NCI-H2196 treated with DMSO at 0.1 percent for 48 hours (cell line): ENCODE measurements at regions not wholly inside any gene's neighbourhood (a gene's known extent, or its start where the extent isn't known, plus 50 kb on each side); places are given as distances from the start of the nearest gene placed in this dataset.
"Not testable (repeated sequence)": the region's sequence is repeated elsewhere in the genome, so short reads cannot be mapped to it uniquely, and the experiment has no call there.

Source experiments
- DNase-seq: peaks from one replicate; lab custom pipeline; 2025; ENCODE audit not compliant: unreplicated experiment; lab: John Stamatoyannopoulos, UW

DNA sequence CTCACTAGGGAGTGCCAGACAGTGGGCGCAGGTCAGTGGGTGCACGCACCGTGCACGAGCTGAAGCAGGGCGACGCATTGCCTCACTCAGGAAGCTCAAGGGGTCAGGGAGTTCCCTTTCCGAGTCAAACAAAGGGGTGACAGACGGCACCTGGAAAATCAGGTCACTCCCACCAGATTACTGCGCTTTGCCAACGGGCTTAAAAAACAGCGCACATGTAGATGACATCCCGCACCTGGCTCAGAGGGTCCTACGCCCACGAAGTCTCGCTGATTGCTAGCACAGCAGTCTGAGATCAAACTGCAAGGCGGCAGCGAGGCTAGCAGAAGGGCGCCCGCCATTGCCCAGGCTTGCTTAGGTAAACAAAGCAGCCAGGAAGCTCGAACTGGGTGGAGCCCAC, 428.5 kb upstream of the SLC39A10 start:
- not testable (repeated sequence) for DNase-seq

- DNase-seq = no peak
Measured at GRCh38 chr2:195214072-195214471, 443.0 kb upstream of the SLC39A10 start.

- no peak for DNase-seq
Measured at GRCh38 chr2:195212586-195212985, 444.4 kb upstream of the SLC39A10 start.

- no peak for DNase-seq
Measured at GRCh38 chr2:195202163-195202845, 454.7 kb upstream of the SLC39A10 start.

DNA sequence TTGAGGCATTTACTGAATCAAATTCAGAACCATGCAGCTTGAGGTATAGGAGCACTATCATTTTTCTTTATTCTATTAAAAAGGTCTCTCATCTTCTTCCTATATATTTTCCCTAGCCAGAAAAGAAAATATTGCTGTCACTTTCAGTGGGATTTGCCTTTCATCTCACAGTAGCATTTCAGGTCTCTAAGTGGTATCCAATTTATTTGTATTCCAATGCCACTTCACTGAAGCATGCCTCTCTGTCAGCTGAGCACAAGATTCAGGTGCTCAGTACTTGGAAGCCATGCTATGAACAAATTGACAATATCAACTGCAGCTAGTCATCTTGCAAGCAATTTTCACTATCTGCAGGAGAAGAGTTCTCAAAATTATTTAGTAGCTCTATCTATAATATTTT, 457.2 kb upstream of the SLC39A10 start:
- no peak for DNase-seq

GRCh38 chr2:195181059-195181705, 475.8 kb upstream of the SLC39A10 start:
- DNase-seq = no peak

DNA sequence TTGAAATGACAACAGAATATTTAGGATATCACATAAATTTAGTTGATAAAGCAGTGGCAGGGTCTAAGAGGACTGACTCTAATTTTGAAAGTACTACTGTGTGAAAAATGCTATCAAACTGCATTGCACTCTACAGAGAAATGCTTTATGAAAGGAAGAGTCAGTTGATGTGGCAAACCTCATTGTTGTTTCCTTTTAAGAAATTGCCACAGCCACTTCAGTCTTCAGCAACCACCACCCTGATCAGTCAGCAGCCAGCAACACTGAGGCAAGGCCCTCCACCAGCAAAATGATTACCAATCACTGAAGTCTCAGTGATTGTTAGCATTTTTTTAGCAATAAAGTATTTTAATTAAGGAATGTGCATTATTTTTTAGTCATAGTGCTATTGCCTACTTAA, 488.7 kb upstream of the SLC39A10 start:
- DNase-seq = no peak

DNA sequence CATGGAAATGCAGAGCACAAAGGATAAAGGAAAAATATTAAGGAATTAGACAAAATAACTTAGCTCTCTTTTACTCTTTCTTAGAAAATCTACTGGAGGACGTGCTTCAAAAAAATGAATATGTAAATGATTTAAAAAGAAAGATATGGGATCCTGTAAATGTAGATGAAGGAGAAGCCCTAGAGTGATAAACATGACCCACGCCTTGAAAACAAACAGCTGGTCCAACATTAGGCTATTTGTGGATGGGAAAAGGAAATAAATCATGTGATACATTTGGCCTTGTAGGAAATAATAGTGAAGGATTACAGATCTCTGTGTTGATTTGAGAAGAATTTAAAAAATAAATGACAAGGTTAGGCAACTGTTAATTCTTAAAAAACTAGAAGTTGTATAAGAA, 492.1 kb upstream of the SLC39A10 start:
- DNase-seq = no peak

- DNase-seq = no peak
Measured at GRCh38 chr2:195162918-195163317, 494.1 kb upstream of the SLC39A10 start.

- DNase-seq = no peak
Measured at GRCh38 chr2:195162194-195162593, 494.8 kb upstream of the SLC39A10 start.

DNA sequence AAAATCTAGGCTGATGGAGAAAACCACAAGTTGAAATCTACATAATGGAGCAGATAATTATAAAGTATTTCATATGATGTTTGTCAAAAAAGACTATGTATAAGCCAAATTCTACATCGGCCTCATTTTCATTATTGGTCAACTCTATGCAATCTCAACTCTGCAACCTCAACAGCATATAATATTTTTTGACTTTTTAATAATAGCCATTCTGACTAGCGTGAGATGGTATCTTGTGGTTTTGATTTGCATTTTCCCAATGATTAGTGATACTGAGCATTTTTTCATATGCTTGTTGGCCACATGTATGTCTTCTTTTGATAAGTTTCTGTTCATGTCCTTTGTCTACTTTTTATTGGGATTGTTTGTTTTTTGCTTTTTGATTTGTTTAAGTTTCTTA, 496.1 kb upstream of the SLC39A10 start:
- no peak for DNase-seq

DNA sequence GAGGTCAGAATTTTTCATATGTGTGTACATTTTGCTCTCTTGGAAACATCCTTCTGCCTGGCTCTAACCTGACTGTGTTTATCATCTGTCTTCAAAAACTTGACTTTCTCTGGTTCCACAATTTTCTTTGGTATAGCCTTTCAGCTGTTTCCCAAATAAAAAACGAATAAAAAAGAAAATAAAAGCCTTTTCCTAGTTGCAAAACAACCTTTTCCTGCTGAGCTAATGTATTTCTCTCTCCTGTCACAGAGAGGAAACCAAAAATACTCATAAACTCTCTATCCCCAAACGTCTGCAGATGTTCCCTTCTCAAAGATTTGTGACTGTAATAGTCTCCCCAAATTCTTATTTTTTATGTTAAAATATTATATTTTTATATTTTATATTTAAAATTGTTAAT, 505.3 kb upstream of the SLC39A10 start:
- no peak for DNase-seq

- no peak for DNase-seq
Measured at GRCh38 chr2:195150819-195151218, 506.2 kb upstream of the SLC39A10 start.

DNA sequence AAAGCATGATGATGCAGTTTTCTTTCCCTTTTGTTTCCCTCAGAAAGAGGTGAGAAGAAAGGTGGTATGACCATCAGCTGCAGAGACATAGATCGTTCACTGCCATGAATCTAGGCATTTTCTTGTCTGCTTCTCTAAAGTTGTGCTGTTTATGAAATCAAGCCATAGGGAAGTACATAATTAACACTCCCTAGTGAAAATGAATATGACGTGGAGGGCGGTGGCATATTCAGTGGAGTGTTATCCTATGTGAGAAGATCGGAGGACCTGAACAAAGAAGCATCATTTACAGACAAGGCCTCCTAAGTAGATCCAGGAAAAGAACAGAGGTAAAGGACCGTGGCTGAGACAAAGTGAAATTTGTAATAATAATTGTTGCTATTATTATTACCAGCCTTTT, 509.0 kb upstream of the SLC39A10 start:
- DNase-seq = no peak

- no peak for DNase-seq
Measured at GRCh38 chr2:195146761-195147541, 510.1 kb upstream of the SLC39A10 start.

DNA sequence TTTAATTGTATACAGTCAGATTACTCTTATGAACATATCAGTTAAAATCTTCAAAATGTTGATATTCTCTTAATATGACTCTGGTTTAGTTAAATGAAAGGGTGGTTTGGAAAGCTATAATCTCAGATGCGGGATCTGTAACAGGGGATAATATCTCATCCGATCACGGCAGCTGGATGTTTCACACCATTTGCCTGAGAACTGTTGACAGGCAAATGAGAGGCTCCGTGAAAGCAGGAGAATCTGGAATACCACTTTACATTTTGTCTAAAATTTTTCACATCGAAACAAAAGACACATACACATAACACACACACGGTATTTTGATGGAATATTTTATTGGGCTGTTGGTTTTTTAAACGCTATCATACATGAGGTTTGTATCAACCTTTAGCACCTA, 518.6 kb upstream of the SLC39A10 start:
- DNase-seq = no peak

GRCh38 chr2:195125889-195126288, 531.1 kb upstream of the SLC39A10 start:
- not testable (repeated sequence) for DNase-seq

- DNase-seq = no peak
Measured at GRCh38 chr2:195124391-195125079, 532.5 kb upstream of the SLC39A10 start.

GRCh38 chr2:195122653-195123052, 534.4 kb upstream of the SLC39A10 start:
- DNase-seq = no peak

DNA sequence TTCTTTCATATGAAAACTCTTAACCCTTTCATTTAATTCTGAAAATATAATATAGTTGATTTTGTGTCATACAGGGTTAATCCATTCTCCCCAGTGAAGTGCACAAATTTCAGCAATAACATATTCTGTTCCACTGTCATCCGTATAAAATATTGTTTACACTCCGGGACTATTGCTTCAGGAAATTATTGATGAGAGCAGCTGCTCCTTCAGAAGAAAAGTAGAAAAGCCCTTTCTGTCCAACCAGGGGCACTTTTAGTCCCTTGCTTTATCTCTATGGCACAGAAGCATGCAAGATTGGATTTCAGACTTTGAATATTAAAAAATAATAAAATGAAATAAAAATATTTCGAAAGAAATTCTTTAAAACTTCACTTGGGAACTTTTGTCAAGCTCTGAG, 535.7 kb upstream of the SLC39A10 start:
- no peak for DNase-seq

GRCh38 chr2:195119231-195119630, 537.8 kb upstream of the SLC39A10 start:
- DNase-seq = no peak

DNA sequence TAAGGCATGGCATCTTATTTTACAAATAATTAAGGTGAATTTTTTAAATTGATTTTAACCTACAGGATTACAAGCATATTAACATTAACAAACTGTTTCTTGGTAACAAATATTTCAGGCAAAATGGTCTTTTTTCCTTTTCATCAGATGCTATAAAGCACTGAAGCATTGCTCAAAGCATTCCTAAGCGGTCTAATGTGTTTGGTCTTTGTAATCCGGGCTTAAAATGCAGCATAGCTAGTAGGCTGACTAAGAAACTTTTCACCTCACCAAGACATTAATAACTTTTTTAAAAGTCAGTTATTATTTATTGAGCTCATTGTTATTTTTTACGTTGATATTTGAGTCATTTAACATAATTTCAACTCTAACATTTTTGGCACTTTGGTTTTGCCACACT, 538.8 kb upstream of the SLC39A10 start:
- DNase-seq = no peak
